ENCODE measurements at regions not wholly inside any gene's neighbourhood (a gene's known extent, or its start where the extent isn't known, plus 50 kb on each side); places are given as distances from the start of the nearest gene placed in this dataset.

GRCh38 chr10:78771808-78772455 is 296.8 kb upstream of the ZMIZ1 start:
- DNase-seq (no peak), ATAC-seq (no peak)

GRCh38 chr10:78772486-78772885 is 296.3 kb upstream of the ZMIZ1 start:
- DNase-seq (no peak), ATAC-seq (no peak)

DNA sequence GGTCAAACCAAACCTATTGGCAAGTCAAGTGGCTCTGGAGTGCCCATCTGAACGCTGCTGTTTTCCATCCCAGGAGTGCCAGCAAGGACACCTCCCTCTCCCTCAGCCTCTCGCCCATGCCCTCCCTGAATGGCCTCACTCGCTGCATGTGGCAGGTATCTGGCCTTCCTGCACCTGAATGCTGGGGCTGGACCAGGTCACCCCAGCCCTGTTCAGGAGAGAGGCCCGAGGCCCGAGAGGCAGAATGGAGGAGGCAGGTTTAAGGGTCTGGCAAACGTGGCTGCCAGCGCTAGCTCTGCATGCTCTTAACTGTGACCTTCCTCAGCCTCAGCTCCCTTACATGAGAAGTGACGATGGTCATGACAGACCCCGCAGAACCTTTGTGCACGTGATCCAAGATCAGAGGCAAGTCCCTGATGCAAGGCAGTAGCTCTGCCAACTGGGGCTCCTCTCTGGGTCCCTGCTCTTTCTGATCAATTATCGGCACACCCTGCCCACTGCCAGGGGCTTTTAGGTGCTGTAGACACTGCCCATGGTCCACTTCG is 295.7 kb upstream of the ZMIZ1 start:
- ATAC-seq = no peak
- no peak for DNase-seq

- DNase-seq = no peak
- no peak for ATAC-seq
Observed at GRCh38 chr10:78774614-78774998, 294.2 kb upstream of the ZMIZ1 start.

DNA sequence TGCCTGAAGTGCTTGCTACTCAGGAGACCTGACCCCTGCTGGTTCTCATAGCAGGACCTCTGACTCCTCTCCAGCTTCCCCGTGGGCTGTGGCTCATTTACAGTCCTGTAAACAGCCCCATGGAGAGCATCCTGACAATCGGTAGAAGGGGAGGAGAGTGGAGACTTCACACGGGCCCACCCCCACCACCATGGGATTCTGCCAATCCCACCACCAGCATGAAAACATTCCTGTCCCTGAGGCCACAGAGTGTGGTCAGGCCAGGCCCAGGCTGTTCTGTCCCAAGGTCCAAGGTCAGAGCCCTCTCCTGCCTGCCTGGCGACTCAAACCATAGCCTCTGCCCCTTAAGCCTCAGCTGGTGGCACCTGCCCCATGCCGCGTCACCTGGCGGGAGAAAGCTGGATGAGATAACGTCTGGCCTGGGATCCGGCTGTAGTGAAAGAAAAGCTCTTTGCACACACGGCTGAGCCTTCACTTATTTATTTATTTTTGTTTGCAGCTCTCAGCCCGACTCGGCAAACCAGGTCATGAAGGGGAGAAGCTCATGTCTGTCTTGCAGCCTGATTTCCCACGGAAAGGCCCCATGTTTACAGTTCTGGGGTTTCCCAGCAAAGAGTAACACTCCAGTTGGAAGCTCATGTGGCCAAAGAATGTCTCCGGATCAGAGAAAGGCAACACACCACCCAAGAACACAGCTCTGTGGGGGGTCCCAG is 293.6 kb upstream of the ZMIZ1 start:
- DNase-seq = no peak
- ATAC-seq = no peak

- ATAC-seq = no peak
Observed at GRCh38 chr10:78775891-78776290, 292.9 kb upstream of the ZMIZ1 start.

GRCh38 chr10:78776756-78777155 is 292.0 kb upstream of the ZMIZ1 start:
- ATAC-seq = no peak

More at GRCh38 chr10:78775891-78776290, 292.9 kb upstream of the ZMIZ1 start:
- no peak for DNase-seq

GRCh38 chr10:78777466-78777865 is 291.3 kb upstream of the ZMIZ1 start:
- ATAC-seq = no peak
- DNase-seq = no peak

More at GRCh38 chr10:78776756-78777155, 292.0 kb upstream of the ZMIZ1 start:
- no peak for DNase-seq

GRCh38 chr10:78777867-78778266 is 290.9 kb upstream of the ZMIZ1 start:
- no peak for ATAC-seq
- no peak for DNase-seq

DNA sequence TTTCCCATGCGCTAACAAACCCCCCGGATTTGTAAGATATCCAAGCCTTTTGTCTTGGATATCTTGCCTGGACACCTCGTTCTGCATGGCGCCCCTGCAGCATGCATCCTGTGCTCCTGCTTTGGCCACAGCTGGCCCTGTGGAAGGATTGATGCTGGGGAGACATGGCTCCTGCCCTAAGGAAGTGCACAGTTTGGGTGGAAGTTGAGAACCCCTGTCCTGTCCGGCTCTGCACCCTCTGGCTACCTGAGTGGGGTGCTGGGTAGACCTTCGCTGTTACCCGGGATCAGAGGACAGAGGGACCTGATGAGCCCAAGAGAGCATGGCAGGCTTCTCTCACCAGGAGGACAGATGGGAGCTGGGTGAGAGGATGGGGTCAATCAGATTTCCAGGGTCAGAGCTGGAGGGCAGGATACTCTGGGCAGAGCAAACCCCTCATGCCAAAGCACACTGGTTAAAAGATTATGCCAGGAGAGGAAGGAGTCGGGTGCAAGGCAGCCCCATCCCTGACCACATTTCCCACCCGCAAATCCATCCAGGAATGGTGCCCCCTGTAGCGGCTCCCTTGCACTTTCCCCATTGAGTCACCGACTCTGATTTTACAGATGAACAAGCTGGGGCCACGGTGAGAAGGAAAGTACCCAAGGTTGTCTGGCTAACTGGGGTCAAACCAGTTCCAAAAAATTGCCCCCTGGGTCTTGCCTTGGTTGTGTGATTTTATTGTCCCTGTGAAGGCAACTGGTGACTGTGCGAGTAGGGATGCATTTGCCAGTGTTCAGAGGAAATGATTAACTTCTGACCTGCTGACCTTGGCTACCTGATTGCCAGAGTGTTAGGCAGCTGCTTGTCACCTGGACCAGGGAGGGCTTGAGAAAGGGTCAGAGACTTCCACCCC is 290.1 kb upstream of the ZMIZ1 start:
- ATAC-seq = no peak
- no peak for DNase-seq

DNA sequence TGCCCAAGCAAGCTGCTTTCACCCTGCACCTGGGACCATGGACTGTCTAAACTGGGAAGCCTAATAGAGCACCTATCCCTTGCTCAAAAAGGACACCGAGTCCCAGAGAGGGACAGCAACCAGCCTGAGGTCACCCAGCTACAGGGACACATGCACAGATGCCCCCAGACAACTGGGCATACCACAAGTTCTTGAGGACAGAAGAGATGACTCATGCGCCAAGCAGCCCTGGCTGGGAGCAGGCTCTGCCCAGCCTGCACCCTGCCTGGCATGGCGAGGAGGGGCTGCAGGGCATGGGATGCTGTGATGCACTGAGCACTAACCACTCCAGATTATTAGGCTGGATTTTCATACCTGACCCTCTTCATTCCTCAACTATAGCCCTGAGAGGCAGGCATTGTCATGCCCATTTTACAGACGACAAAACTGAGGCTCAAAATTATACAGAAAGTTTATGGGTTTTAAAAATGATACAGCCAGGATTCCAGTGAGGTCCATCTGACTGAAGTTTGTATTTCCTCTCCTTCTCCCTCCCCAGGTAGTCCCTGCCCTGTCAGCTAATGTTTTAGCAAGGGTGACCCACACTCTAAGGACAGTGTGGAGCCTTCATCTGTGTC is 289.3 kb upstream of the ZMIZ1 start:
- no peak for ATAC-seq
- no peak for DNase-seq

DNA sequence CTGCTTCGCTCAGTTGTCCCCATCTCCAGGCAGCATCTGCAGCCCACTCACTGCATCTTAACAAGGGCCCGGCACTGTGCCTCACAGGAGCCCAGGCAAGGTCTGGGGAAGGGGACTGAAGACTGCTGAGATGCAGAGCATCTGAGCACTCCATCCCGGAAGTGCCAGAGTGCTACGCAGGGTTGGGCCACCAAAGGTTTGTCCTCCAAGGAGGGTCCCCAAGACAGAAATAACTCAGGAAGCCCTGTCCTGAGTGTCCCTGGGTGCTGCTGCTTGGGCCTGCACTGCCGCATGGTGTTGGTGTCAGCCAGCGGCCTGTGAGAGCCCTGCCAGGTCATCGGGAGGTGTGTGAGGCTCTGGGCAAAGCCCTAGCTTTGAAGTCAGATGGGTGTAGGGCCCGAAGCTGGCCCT is 288.2 kb upstream of the ZMIZ1 start:
- no peak for ATAC-seq
- no peak for DNase-seq

GRCh38 chr10:78781251-78781913 is 287.4 kb upstream of the ZMIZ1 start:
- DNase-seq (no peak), ATAC-seq (no peak)

- DNase-seq (no peak), ATAC-seq (no peak)
Observed at GRCh38 chr10:78781991-78782390, 286.8 kb upstream of the ZMIZ1 start.

GRCh38 chr10:78782441-78782840 is 286.3 kb upstream of the ZMIZ1 start:
- ATAC-seq (no peak), DNase-seq (no peak)

DNA sequence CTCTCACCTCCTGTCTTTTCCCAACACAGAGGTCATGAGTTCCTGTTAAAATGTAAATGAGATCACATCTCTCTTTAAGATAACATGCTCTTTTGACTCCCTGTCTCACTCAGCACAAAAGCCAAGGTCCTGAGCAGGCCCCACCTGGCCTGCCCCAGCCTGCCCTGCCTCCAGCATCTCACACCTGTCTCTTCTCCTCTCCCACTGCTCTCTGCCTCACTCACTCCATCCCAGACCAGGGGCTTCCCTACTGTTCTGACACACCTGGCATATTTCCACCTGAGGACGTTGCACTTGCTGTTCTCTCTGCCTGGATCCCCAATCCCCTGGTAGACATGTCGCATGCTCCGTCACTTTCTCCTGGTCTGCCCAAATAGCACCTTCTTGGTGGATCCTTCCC is 285.0 kb upstream of the ZMIZ1 start:
- no peak for DNase-seq
- no peak for ATAC-seq

- DNase-seq (no peak), ATAC-seq (no peak)
Observed at GRCh38 chr10:78784546-78784945, 284.2 kb upstream of the ZMIZ1 start.

- DNase-seq = no peak
Observed at GRCh38 chr10:78785066-78785465, 283.7 kb upstream of the ZMIZ1 start.

GRCh38 chr10:78785991-78786390 is 282.8 kb upstream of the ZMIZ1 start:
- no peak for ATAC-seq

More at GRCh38 chr10:78785066-78785465, 283.7 kb upstream of the ZMIZ1 start:
- no peak for ATAC-seq

DNA sequence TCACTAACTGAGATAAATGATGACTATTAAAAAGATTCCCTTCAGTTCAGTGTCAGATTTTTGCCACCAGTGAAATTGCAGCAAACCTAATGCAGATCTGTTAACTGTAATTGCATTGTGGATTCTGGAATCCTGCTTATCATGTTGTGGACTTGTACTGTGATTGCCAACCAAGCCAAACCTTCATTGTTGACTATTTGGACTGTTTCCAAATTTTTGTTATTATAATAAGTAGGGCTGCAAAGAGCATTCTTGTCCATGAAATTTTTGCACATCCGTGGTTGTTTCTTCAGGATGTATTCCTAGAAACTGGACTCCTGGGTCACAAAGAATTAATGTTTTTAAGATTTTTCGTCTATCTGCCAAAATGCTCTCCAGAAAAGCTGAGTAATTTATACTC is 281.6 kb upstream of the ZMIZ1 start:
- DNase-seq (no peak), ATAC-seq (no peak)

More at GRCh38 chr10:78785991-78786390, 282.8 kb upstream of the ZMIZ1 start:
- no peak for DNase-seq

DNA sequence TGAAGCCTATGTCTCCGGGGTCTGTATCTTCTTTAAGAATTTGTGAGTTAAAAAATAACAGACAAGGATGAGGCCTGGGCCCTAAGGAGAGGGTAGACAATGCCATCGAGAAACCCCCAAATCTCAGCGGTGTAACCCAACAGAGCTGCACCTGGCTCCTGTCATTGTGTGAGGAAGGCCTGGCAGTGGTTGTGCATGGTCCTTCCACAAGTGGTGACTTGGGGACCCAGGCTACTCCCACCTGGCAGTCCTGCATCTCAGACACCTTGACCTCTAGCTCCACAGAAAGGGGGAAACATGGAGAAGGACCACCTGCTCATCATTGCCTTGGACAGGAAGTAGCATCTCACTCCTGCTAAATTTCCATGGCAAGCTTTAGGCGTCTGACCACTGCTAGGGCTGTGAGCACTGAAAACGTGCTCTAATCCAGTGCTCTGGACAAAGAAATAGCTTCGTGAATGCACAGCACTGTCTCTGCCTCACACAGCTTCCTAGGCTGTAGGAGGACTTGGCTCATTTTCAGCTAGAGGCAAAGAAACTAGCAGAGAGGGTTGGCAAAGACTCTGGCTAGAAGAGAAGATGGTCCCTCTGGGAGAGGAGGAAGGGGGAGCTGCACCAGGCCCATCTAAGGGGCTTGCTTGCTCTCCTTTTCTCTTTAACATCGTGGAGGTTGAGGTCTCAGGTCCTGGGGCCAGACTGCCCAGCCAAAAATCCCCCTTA is 273.9 kb upstream of the ZMIZ1 start:
- no peak for DNase-seq
- no peak for ATAC-seq
